OCI-LY7 (cell line): ENCODE measurements at regions not wholly inside any gene's neighbourhood (a gene's known extent, or its start where the extent isn't known, plus 50 kb on each side); places are given as distances from the start of the nearest gene placed in this dataset.

Experiments used
- EZH2phosphoT487 ChIP-seq: fragments of 200-600 bp; sonication (generic); IDR thresholded peaks from 2 replicates; pipeline ENCODE4 v1.6.1; 2018; ENCODE audit warnings: low read depth, borderline replicate concordance, mild to moderate bottlenecking, mixed run types, antibody characterized with exemption, low read length, moderate library complexity, mixed read lengths
- TF ChIP-seq, protein P1 (sequence below): fragments of 200-600 bp; sonication (generic); conservative IDR thresholded peaks from 2 replicates; pipeline ENCODE4 v1.5.1; 2014; ENCODE audit warnings: mild to moderate bottlenecking, antibody characterized with exemption, low read length, moderate library complexity, mixed read lengths

DNA sequence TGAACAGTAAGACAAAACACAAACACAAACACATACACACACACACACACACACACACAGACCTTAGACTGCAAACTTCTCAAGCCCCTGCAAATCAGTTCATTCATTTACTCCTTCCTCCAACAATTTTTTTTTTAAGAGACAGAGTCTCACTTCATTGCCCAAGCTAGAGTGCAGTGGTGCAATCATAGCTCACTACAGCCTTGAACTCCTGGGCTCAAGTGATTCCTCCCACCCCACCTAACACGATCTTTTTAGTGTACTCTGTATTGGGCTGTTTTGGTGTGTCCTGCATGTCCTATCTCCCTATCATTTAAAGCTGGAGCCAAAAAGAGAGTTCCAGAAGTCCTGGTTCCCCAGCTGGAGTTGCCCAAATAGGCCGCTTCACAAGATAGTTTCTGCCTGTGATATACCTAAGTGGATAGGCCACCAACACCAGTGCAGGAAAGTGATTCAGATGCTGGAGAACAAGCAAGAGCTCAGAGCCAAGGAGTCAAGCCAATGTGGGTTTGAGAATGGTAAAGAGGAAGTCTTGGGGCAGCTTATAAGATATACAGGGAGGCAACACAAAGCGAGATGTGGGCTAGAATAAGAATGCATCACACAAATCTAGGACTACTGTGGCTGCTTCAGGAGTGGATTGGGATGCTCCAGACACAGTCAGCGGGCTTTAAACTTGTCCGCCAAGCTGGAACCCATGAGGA is 85.4 kb upstream of the RAPGEF2 start:
- TF ChIP-seq, protein P1, sequence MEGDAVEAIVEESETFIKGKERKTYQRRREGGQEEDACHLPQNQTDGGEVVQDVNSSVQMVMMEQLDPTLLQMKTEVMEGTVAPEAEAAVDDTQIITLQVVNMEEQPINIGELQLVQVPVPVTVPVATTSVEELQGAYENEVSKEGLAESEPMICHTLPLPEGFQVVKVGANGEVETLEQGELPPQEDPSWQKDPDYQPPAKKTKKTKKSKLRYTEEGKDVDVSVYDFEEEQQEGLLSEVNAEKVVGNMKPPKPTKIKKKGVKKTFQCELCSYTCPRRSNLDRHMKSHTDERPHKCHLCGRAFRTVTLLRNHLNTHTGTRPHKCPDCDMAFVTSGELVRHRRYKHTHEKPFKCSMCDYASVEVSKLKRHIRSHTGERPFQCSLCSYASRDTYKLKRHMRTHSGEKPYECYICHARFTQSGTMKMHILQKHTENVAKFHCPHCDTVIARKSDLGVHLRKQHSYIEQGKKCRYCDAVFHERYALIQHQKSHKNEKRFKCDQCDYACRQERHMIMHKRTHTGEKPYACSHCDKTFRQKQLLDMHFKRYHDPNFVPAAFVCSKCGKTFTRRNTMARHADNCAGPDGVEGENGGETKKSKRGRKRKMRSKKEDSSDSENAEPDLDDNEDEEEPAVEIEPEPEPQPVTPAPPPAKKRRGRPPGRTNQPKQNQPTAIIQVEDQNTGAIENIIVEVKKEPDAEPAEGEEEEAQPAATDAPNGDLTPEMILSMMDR = no peak
- TF ChIP-seq EZH2phosphoT487 = no peak
